ENCODE measurements at regions not wholly inside any gene's neighbourhood (a gene's known extent, or its start where the extent isn't known, plus 50 kb on each side); places are given as distances from the start of the nearest gene placed in this dataset.
A peak's percentile ranks its signal among the peaks of the same experiment; 100 is the strongest.

GRCh38 chr10:22823109-22823508, 104.7 kb upstream of the ARMC3 start (continued):
- TF ChIP-seq, protein P1, sequence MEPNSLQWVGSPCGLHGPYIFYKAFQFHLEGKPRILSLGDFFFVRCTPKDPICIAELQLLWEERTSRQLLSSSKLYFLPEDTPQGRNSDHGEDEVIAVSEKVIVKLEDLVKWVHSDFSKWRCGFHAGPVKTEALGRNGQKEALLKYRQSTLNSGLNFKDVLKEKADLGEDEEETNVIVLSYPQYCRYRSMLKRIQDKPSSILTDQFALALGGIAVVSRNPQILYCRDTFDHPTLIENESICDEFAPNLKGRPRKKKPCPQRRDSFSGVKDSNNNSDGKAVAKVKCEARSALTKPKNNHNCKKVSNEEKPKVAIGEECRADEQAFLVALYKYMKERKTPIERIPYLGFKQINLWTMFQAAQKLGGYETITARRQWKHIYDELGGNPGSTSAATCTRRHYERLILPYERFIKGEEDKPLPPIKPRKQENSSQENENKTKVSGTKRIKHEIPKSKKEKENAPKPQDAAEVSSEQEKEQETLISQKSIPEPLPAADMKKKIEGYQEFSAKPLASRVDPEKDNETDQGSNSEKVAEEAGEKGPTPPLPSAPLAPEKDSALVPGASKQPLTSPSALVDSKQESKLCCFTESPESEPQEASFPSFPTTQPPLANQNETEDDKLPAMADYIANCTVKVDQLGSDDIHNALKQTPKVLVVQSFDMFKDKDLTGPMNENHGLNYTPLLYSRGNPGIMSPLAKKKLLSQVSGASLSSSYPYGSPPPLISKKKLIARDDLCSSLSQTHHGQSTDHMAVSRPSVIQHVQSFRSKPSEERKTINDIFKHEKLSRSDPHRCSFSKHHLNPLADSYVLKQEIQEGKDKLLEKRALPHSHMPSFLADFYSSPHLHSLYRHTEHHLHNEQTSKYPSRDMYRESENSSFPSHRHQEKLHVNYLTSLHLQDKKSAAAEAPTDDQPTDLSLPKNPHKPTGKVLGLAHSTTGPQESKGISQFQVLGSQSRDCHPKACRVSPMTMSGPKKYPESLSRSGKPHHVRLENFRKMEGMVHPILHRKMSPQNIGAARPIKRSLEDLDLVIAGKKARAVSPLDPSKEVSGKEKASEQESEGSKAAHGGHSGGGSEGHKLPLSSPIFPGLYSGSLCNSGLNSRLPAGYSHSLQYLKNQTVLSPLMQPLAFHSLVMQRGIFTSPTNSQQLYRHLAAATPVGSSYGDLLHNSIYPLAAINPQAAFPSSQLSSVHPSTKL (CRISPR knock-in tag; IDR thresholded peaks at IDR 0.05) = peak; percentile 47; the same call in 1 of the 2 replicates
- TF ChIP-seq ZNF225 (CRISPR knock-in tag; IDR thresholded peaks at IDR 0.05) (no peak), ZMYM2 (CRISPR knock-in tag; IDR thresholded peaks at IDR 0.05) (no peak), HNRNPLL (IDR thresholded peaks at IDR 0.05; ENCODE audit: low read depth, low read length, poor library complexity, severe bottlenecking) (no peak), TEAD3 (CRISPR knock-in tag; optimal IDR thresholded peaks at IDR 0.05; ENCODE audit: borderline replicate concordance) (peak; percentile 23), DBP (CRISPR knock-in tag; IDR thresholded peaks at IDR 0.05; ENCODE audit: not compliant biosample characterization) (no peak), FOSL1 (CRISPR knock-in tag; IDR thresholded peaks at IDR 0.05; ENCODE audit: borderline replicate concordance) (peak; percentile 51; the same call in 1 of the 2 replicates), GFI1 (CRISPR knock-in tag; IDR thresholded peaks at IDR 0.05; ENCODE audit: borderline replicate concordance) (peak; percentile 41; the same call in 1 of the 2 replicates), ZNF841 (CRISPR knock-in tag; IDR thresholded peaks at IDR 0.05; ENCODE audit: borderline replicate concordance) (no peak), NBN (conservative IDR thresholded peaks at IDR 0.05) (no peak), SOX5 (CRISPR knock-in tag; IDR thresholded peaks at IDR 0.05; ENCODE audit: borderline replicate concordance) (peak; percentile 65), THAP7 (CRISPR knock-in tag; IDR thresholded peaks at IDR 0.05) (no peak), SOX13 (IDR thresholded peaks at IDR 0.05) (no peak), SOX13 (CRISPR knock-in tag; conservative IDR thresholded peaks at IDR 0.05 in 1 of 2, IDR thresholded peaks at IDR 0.05 in 1 of 2) (peak in 1 of 2 experiments; percentile 52; a peak in 1 of 4 replicates), HNF4A (CRISPR knock-in tag; IDR thresholded peaks at IDR 0.05) (peak; percentile 52), NR2F6 (IDR thresholded peaks at IDR 0.05) (peak; percentile 9; the same call in 1 of the 2 replicates), NR2F6 (CRISPR knock-in tag; IDR thresholded peaks at IDR 0.05) (no peak)
- TF ChIP-seq, protein P2, sequence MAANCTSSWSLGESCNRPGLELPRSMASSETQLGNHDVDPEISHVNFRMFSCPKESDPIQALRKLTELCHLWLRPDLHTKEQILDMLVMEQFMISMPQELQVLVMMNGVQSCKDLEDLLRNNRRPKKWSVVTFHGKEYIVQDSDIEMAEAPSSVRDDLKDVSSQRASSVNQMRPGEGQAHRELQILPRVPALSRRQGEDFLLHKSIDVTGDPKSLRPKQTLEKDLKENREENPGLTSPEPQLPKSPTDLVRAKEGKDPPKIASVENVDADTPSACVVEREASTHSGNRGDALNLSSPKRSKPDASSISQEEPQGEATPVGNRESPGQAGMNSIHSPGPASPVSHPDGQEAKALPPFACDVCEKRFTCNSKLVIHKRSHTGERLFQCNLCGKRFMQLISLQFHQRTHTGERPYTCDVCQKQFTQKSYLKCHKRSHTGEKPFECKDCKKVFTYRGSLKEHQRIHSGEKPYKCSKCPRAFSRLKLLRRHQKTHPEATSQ (CRISPR knock-in tag; IDR thresholded peaks at IDR 0.05; ENCODE audit: borderline replicate concordance) = no peak
- TF ChIP-seq, protein P3, sequence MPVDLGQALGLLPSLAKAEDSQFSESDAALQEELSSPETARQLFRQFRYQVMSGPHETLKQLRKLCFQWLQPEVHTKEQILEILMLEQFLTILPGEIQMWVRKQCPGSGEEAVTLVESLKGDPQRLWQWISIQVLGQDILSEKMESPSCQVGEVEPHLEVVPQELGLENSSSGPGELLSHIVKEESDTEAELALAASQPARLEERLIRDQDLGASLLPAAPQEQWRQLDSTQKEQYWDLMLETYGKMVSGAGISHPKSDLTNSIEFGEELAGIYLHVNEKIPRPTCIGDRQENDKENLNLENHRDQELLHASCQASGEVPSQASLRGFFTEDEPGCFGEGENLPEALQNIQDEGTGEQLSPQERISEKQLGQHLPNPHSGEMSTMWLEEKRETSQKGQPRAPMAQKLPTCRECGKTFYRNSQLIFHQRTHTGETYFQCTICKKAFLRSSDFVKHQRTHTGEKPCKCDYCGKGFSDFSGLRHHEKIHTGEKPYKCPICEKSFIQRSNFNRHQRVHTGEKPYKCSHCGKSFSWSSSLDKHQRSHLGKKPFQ (CRISPR knock-in tag; IDR thresholded peaks at IDR 0.05; ENCODE audit: insufficient replicate concordance) = no peak
- TF ChIP-seq, protein P4, sequence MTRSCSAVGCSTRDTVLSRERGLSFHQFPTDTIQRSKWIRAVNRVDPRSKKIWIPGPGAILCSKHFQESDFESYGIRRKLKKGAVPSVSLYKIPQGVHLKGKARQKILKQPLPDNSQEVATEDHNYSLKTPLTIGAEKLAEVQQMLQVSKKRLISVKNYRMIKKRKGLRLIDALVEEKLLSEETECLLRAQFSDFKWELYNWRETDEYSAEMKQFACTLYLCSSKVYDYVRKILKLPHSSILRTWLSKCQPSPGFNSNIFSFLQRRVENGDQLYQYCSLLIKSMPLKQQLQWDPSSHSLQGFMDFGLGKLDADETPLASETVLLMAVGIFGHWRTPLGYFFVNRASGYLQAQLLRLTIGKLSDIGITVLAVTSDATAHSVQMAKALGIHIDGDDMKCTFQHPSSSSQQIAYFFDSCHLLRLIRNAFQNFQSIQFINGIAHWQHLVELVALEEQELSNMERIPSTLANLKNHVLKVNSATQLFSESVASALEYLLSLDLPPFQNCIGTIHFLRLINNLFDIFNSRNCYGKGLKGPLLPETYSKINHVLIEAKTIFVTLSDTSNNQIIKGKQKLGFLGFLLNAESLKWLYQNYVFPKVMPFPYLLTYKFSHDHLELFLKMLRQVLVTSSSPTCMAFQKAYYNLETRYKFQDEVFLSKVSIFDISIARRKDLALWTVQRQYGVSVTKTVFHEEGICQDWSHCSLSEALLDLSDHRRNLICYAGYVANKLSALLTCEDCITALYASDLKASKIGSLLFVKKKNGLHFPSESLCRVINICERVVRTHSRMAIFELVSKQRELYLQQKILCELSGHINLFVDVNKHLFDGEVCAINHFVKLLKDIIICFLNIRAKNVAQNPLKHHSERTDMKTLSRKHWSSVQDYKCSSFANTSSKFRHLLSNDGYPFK (CRISPR knock-in tag; IDR thresholded peaks at IDR 0.05; ENCODE audit: borderline replicate concordance) = no peak
